WTC11 (cell line): ENCODE measurements at regions not wholly inside any gene's neighbourhood (a gene's known extent, or its start where the extent isn't known, plus 50 kb on each side); places are given as distances from the start of the nearest gene placed in this dataset.

Source experiments
- ATAC-seq: fragments of 200-7000 bp; cut with Tn5 transposase; 2 replicates; pipeline ENCODE4 v1.10.0; 2021; ENCODE audit warnings: mild to moderate bottlenecking, moderate library complexity
- CTCF ChIA-PET: fragments of 300-600 bp; sonication (Branson Sonifier 250); formaldehyde crosslinking; loops from one replicate; lab custom pipeline; 2021; ENCODE audit warnings: antibody characterized with exemption; lab: Charles Lee
- POLR2A ChIA-PET: fragments of 350-600 bp; sonication (Branson Sonifier 250); formaldehyde crosslinking; loops from one replicate; lab custom pipeline; 2021; ENCODE audit warnings: antibody characterized with exemption; lab: Charles Lee
- DNase-seq: peaks from one replicate; pipeline ENCODE4 v3.0.0; 2021; ENCODE audit warnings: low spot score
- H3K27ac Mint-ChIP-seq: 2 replicates; pipeline ENCODE4 v1.8.0; 2021; ENCODE audit warnings: mixed read lengths
- H3K27me3 Mint-ChIP-seq: 2 replicates; pipeline ENCODE4 v1.8.0; 2021; ENCODE audit warnings: low read depth, mild to moderate bottlenecking, moderate library complexity, mixed read lengths
- H3K36me3 Mint-ChIP-seq: 2 replicates; pipeline ENCODE4 v1.8.0; 2021; ENCODE audit warnings: mixed read lengths
- H3K4me1 Mint-ChIP-seq: 2 replicates; pipeline ENCODE4 v1.8.0; 2022; ENCODE audit warnings: mixed read lengths
- H3K4me3 Mint-ChIP-seq: 2 replicates; pipeline ENCODE4 v1.8.0; 2021; ENCODE audit warnings: mild to moderate bottlenecking, moderate library complexity, mixed read lengths
- H3K9me3 Mint-ChIP-seq: 2 replicates; pipeline ENCODE4 v1.8.0; 2021; ENCODE audit warnings: mixed read lengths
- ATF2 ChIP-seq: sonication (generic); formaldehyde crosslinking; IDR thresholded peaks from 2 replicates; pipeline ENCODE4 v1.8.1; 2022; ENCODE audit warnings: low read depth, missing genetic modification reagents, borderline replicate concordance
- ATF3 ChIP-seq: sonication (generic); formaldehyde crosslinking; conservative IDR thresholded peaks from 2 replicates; pipeline ENCODE4 v1.8.1; 2022; ENCODE audit warnings: mild to moderate bottlenecking, missing genetic modification reagents
- CBFB ChIP-seq: sonication (generic); formaldehyde crosslinking; IDR thresholded peaks from 2 replicates; pipeline ENCODE4 v1.8.1; 2022; ENCODE audit warnings: mild to moderate bottlenecking, low read depth, missing genetic modification reagents
- CDX4 ChIP-seq: fragments of 250-450 bp; sonication (Bioruptor Pico); IDR thresholded peaks from 2 replicates; pipeline ENCODE4 v1.9.0; 2021; ENCODE audit warnings: moderate library complexity, mild to moderate bottlenecking, inconsistent platforms, borderline replicate concordance
- E2F5 ChIP-seq: sonication (generic); formaldehyde crosslinking; IDR thresholded peaks from 2 replicates; pipeline ENCODE4 v1.8.1; 2022; ENCODE audit warnings: mild to moderate bottlenecking, moderate library complexity, missing genetic modification reagents
- ELF4 ChIP-seq: sonication (generic); formaldehyde crosslinking; IDR thresholded peaks from 2 replicates; pipeline ENCODE4 v1.8.1; 2022; ENCODE audit warnings: low read depth, mild to moderate bottlenecking, moderate library complexity, missing genetic modification reagents
- EMX1 ChIP-seq: fragments of 250-450 bp; sonication (Bioruptor Pico); IDR thresholded peaks from 2 replicates; pipeline ENCODE4 v1.8.0; 2021; ENCODE audit warnings: mild to moderate bottlenecking
- ETV6 ChIP-seq: sonication (generic); formaldehyde crosslinking; IDR thresholded peaks from 2 replicates; pipeline ENCODE4 v1.8.1; 2022; ENCODE audit warnings: mild to moderate bottlenecking, missing genetic modification reagents
- JAZF1 ChIP-seq: fragments of 250-450 bp; sonication (Bioruptor Pico); IDR thresholded peaks from 2 replicates; pipeline ENCODE4 v1.9.0; 2021; ENCODE audit warnings: moderate library complexity, mild to moderate bottlenecking, inconsistent platforms
- KAT7 ChIP-seq: sonication (generic); formaldehyde crosslinking; IDR thresholded peaks from 2 replicates; pipeline ENCODE4 v1.8.1; 2023; ENCODE audit warnings: missing genetic modification reagents, mild to moderate bottlenecking, borderline replicate concordance
- MLX ChIP-seq: sonication (generic); formaldehyde crosslinking; IDR thresholded peaks from 2 replicates; pipeline ENCODE4 v1.8.1; 2023; ENCODE audit warnings: mild to moderate bottlenecking, missing genetic modification reagents, moderate library complexity
- NR3C1 ChIP-seq: sonication (generic); formaldehyde crosslinking; conservative IDR thresholded peaks from 2 replicates; pipeline ENCODE4 v1.8.1; 2023; ENCODE audit warnings: low read depth, mild to moderate bottlenecking, missing genetic modification reagents
- SMAD3 ChIP-seq: sonication (generic); formaldehyde crosslinking; IDR thresholded peaks from 2 replicates; pipeline ENCODE4 v1.8.0; 2022; ENCODE audit warnings: missing genetic modification reagents, mild to moderate bottlenecking, borderline replicate concordance
- TP53 ChIP-seq: sonication (generic); formaldehyde crosslinking; IDR thresholded peaks from 2 replicates; pipeline ENCODE4 v1.8.1; 2023; ENCODE audit warnings: mild to moderate bottlenecking, missing genetic modification reagents
- ZNF263 ChIP-seq: sonication (generic); formaldehyde crosslinking; IDR thresholded peaks from 2 replicates; pipeline ENCODE4 v1.8.1; 2022; ENCODE audit warnings: low read depth, mild to moderate bottlenecking, moderate library complexity, missing genetic modification reagents
- TF ChIP-seq, protein P1 (sequence below): fragments of 250-450 bp; sonication (Bioruptor Pico); conservative IDR thresholded peaks from 2 replicates; pipeline ENCODE4 v1.9.0; 2021; ENCODE audit warnings: mild to moderate bottlenecking
- TF ChIP-seq, protein P2 (sequence below): sonication (generic); formaldehyde crosslinking; IDR thresholded peaks from 2 replicates; pipeline ENCODE4 v1.8.0; 2023; ENCODE audit warnings: mild to moderate bottlenecking, missing genetic modification reagents
- TF ChIP-seq, protein P3 (sequence below): fragments of 250-450 bp; sonication (Bioruptor Pico); IDR thresholded peaks from 2 replicates; pipeline ENCODE4 v1.8.0; 2021; ENCODE audit warnings: mild to moderate bottlenecking

GRCh38 chr11:39806652-39807051, 1652.8 kb downstream of the LRRC4C start (continued):
- TF ChIP-seq, protein P1, sequence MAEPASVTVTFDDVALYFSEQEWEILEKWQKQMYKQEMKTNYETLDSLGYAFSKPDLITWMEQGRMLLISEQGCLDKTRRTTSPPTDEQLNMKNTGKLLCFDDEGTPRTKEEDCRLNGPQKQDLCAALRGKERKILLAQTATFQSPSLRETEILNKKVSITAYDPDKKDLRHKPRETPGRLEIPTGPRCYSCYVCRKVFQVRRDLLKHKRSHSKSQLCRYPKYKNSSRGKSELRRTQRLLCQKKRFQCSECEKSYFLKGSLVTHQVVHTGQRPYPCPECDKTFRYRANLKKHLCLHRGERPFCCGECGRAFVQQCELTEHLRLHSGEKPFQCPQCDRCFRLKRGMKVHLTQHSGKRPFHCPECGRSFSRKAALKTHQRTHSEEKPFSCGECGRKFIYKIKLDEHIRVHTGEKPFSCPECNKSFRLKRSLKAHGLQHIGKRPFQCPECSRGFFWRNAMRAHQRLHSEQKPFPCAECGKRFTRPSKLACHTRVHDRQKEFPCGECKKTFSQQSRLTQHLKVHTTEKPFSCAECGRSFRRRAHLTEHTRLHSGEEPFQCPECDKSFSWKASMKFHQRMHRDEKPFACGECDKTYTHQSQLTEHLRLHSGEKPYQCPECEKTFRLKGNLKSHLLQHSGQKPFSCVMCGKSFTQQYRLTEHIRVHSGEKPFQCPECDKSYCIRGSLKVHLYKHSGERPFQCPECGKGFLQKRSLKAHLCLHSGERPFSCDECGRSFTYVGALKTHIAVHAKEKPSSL (CRISPR knock-in tag): no peak
- TF ChIP-seq, protein P2, sequence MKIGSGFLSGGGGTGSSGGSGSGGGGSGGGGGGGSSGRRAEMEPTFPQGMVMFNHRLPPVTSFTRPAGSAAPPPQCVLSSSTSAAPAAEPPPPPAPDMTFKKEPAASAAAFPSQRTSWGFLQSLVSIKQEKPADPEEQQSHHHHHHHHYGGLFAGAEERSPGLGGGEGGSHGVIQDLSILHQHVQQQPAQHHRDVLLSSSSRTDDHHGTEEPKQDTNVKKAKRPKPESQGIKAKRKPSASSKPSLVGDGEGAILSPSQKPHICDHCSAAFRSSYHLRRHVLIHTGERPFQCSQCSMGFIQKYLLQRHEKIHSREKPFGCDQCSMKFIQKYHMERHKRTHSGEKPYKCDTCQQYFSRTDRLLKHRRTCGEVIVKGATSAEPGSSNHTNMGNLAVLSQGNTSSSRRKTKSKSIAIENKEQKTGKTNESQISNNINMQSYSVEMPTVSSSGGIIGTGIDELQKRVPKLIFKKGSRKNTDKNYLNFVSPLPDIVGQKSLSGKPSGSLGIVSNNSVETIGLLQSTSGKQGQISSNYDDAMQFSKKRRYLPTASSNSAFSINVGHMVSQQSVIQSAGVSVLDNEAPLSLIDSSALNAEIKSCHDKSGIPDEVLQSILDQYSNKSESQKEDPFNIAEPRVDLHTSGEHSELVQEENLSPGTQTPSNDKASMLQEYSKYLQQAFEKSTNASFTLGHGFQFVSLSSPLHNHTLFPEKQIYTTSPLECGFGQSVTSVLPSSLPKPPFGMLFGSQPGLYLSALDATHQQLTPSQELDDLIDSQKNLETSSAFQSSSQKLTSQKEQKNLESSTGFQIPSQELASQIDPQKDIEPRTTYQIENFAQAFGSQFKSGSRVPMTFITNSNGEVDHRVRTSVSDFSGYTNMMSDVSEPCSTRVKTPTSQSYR: no peak
- TF ChIP-seq MLX (CRISPR knock-in tag): no peak
- TF ChIP-seq SMAD3 (CRISPR knock-in tag): no peak
- no peak for TF ChIP-seq ELF4 (CRISPR knock-in tag)
- no peak for TF ChIP-seq ATF3 (CRISPR knock-in tag)

GRCh38 chr11:39804271-39804670, 1655.2 kb downstream of the LRRC4C start:
- DNase-seq (no peak), ATAC-seq (no peak)
- peaks cover 58% of the 10 kb centered on the region for H3K36me3 Mint-ChIP-seq
- no peak for TF ChIP-seq KAT7
- TF ChIP-seq, protein P3, sequence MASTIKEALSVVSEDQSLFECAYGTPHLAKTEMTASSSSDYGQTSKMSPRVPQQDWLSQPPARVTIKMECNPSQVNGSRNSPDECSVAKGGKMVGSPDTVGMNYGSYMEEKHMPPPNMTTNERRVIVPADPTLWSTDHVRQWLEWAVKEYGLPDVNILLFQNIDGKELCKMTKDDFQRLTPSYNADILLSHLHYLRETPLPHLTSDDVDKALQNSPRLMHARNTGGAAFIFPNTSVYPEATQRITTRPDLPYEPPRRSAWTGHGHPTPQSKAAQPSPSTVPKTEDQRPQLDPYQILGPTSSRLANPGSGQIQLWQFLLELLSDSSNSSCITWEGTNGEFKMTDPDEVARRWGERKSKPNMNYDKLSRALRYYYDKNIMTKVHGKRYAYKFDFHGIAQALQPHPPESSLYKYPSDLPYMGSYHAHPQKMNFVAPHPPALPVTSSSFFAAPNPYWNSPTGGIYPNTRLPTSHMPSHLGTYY (CRISPR knock-in tag): no peak
- TF ChIP-seq NR3C1 (CRISPR knock-in tag): no peak
- TF ChIP-seq ETV6: no peak
- TF ChIP-seq EMX1 (CRISPR knock-in tag): no peak
- TF ChIP-seq ATF2 (CRISPR knock-in tag): no peak
- no peak for TF ChIP-seq E2F5 (CRISPR knock-in tag)
- no peak for TF ChIP-seq ZNF263 (CRISPR knock-in tag)
- no peak for TF ChIP-seq CDX4 (CRISPR knock-in tag)
- no peak for TF ChIP-seq TP53 (CRISPR knock-in tag)
- no peak for TF ChIP-seq CBFB
- TF ChIP-seq JAZF1 (CRISPR knock-in tag): no peak
- ChIA-PET CTCF (no interaction called here), POLR2A (no interaction called here)
- peaks cover 80% of the 10 kb centered on the region for H3K9me3 Mint-ChIP-seq
- peaks cover 2% of the 10 kb centered on the region for H3K27me3 Mint-ChIP-seq
- H3K4me3 Mint-ChIP-seq: no peak overlapping the region
- H3K27ac Mint-ChIP-seq: no peak overlapping the region
- H3K4me1 Mint-ChIP-seq: no peaks in the 10 kb centered on the region
